H1 (cell line): ENCODE measurements at regions not wholly inside any gene's neighbourhood (a gene's known extent, or its start where the extent isn't known, plus 50 kb on each side); places are given as distances from the start of the nearest gene placed in this dataset.

Source experiments
- BACH1 ChIP-seq: IDR thresholded peaks from 2 replicates; pipeline ENCODE4 v1.6.1; 2012; ENCODE audit warnings: low read length, improper control_type of control experiment
- BCL11A ChIP-seq, 2 experiments: IDR thresholded peaks; one replicate each; pipeline ENCODE4 v1.6.1; 2011; ENCODE audit warnings: low read depth in 2 of 2, low read length in 2 of 2, mild to moderate bottlenecking in 2 of 2
- CEBPB ChIP-seq: IDR thresholded peaks from 2 replicates; pipeline ENCODE4 v1.6.1; 2012; ENCODE audit warnings: low read depth, low read length
- CTBP2 ChIP-seq: IDR thresholded peaks from 2 replicates; pipeline ENCODE4 v1.7.0; 2011; ENCODE audit warnings: borderline replicate concordance, mild to moderate bottlenecking, moderate library complexity, mixed read lengths, low read length; ENCODE audit not compliant: insufficient read depth, insufficient read length
- GABPA ChIP-seq: IDR thresholded peaks from 2 replicates; pipeline ENCODE4 v1.6.1; 2011; ENCODE audit warnings: mild to moderate bottlenecking, low read length, moderate library complexity, borderline replicate concordance; ENCODE audit not compliant: insufficient read depth
- JUND ChIP-seq: IDR thresholded peaks from 2 replicates; pipeline ENCODE4 v1.6.1; 2011; ENCODE audit warnings: mild to moderate bottlenecking, improper control_type of control experiment, low read length
- KDM4A ChIP-seq: IDR thresholded peaks from one replicate; pipeline ENCODE4 v1.7.1; 2012; ENCODE audit warnings: low read depth, mild to moderate bottlenecking, moderate library complexity, low read length, inconsistent platforms; ENCODE audit not compliant: severe bottlenecking
- NANOG ChIP-seq: IDR thresholded peaks from 2 replicates; pipeline ENCODE4 v1.6.1; 2011; ENCODE audit warnings: low read length, low read depth, mild to moderate bottlenecking, inconsistent platforms; ENCODE audit not compliant: insufficient read depth, poor library complexity, severe bottlenecking
- RBBP5 ChIP-seq: IDR thresholded peaks from 2 replicates; pipeline ENCODE4 v1.7.1; 2012; ENCODE audit warnings: low read depth, mild to moderate bottlenecking, inconsistent platforms, low read length, moderate library complexity, borderline replicate concordance
- RNF2 ChIP-seq: fragments of 200-900, 300-1000 bp; sonication (generic); IDR thresholded peaks from 2 replicates; pipeline ENCODE4 v1.7.1; 2016; ENCODE audit warnings: borderline replicate concordance, low read depth, mild to moderate bottlenecking, antibody characterized with exemption, low read length; ENCODE audit not compliant: poor library complexity, severe bottlenecking; ENCODE audit errors: missing control alignments
- SAP30 ChIP-seq: fragments of 300-600 bp; sonication (generic); IDR thresholded peaks from 2 replicates; pipeline ENCODE4 v1.7.1; 2012; ENCODE audit warnings: low read length, moderate library complexity, mild to moderate bottlenecking, inconsistent platforms; ENCODE audit not compliant: insufficient read depth, insufficient replicate concordance
- SIN3A ChIP-seq, 2 experiments: IDR thresholded peaks in 1 of 2; conservative IDR thresholded peaks in 1 of 2; 2 replicates each; pipeline ENCODE4 v1.6.1; 2011 to 2012; ENCODE audit warnings: low read length in 2 of 2, improper control_type of control experiment in 1 of 2, low read depth in 1 of 2, mild to moderate bottlenecking in 1 of 2
- TAF7 ChIP-seq: optimal IDR thresholded peaks from 2 replicates; pipeline ENCODE3; 2011; ENCODE audit warnings: low read depth, mild to moderate bottlenecking, inconsistent platforms, low read length, moderate library complexity, borderline replicate concordance
- TCF12 ChIP-seq: IDR thresholded peaks from 2 replicates; pipeline ENCODE4 v1.6.1; 2011; ENCODE audit warnings: low read depth, mild to moderate bottlenecking, low read length
- YY1 ChIP-seq: IDR thresholded peaks from 2 replicates; pipeline ENCODE4 v1.6.1; 2011; ENCODE audit warnings: low read depth, mild to moderate bottlenecking, low read length

DNA sequence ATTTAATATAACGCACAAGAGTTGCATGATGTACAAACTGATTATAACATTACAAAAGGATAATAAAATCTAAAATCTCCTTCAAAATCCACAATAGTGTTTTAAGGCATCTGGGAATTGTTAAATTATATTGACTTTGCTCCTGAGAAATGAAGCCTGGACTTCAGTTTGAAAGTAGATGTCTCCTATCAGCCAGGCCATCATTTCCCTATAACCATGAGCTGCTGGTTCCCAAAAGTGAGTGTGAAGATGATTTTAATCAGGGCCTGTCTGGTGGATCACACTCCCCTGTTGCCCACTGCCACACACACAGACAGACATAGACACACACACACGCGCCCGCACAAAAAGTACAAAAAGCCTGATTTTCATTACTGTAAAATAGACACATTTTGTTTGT is 480.7 kb downstream of the RPS29 start (continued):
- TF ChIP-seq RNF2 (no peak), KDM4A (no peak), NANOG (no peak), TAF7 (no peak), BCL11A (IDR thresholded peaks at IDR 0.05; ENCODE audit: low read depth in 2 of 2, low read length in 2 of 2) (no peak), CEBPB (no peak), CTBP2 (no peak), YY1 (no peak), SAP30 (no peak), BACH1 (no peak), RBBP5 (no peak), GABPA (no peak), TCF12 (no peak), SIN3A (conservative IDR thresholded peaks at IDR 0.05 in 1 of 2, IDR thresholded peaks at IDR 0.05 in 1 of 2; ENCODE audit: low read depth in 1 of 2, low read length in 2 of 2) (no peak), JUND (no peak)
